ENCODE measurements at regions not wholly inside any gene's neighbourhood (a gene's known extent, or its start where the extent isn't known, plus 50 kb on each side); places are given as distances from the start of the nearest gene placed in this dataset.

- CTCF ChIA-PET = no interaction called here
- POLR2A ChIA-PET = no interaction called here
Observed at GRCh38 chr5:32859211-32859641, 148.1 kb downstream of the NPR3 start.

GRCh38 chr5:32865475-32865874, 154.4 kb downstream of the NPR3 start:
- Histone ChIP-seq H3F3A (replicated peaks; ENCODE audit: insufficient read depth) (peaks cover 7% of the 10 kb centered on the region), H2AFZ (ENCODE audit: low read depth) (no peak overlapping the region), H3K4me3 (ENCODE audit: low read depth in 2 of 2, low read length in 1 of 2) (no peak overlapping the region), H3K9me2 (no peaks in the 10 kb centered on the region), H3K4me2 (no peak overlapping the region; the same call in 1 of the 2 replicates), H3K79me2 (ENCODE audit: insufficient read depth) (no peaks in the 10 kb centered on the region), H3K9me3 (peaks cover 5% of the 10 kb centered on the region; the same call in 1 of the 2 replicates), H3K27ac (ENCODE audit: low read depth in 2 of 2, low read length in 1 of 2) (no peak overlapping the region), H3K4me1 (ENCODE audit: control insufficient read depth in 1 of 2, insufficient read depth in 2 of 2, low read depth in 1 of 2, low read length in 1 of 2) (no peaks in the 10 kb centered on the region), H3K36me3 (replicated peaks in 1 of 2; ENCODE audit: control insufficient read depth in 1 of 2, insufficient read depth in 2 of 2, low read length in 1 of 2) (peaks cover 0 to 8% of the 10 kb centered on the region in 2 experiments), H3K27me3 (ENCODE audit: insufficient read depth) (no peaks in the 10 kb centered on the region), H4K20me1 (ENCODE audit: insufficient read depth) (no peaks in the 10 kb centered on the region), H3K9ac (no peak overlapping the region)
- no peak for DNase-seq
- CTCF ChIA-PET = no interaction called here
- 4% methylated on average over 5 of the region's 5 CpGs for WGBS (ENCODE audit: low lambda C conversion rate)
- POLR2A ChIA-PET = no interaction called here
- peak; percentile 97 for TF ChIP-seq TCF12 (IDR thresholded peaks at IDR 0.05)
- TF ChIP-seq JUND (IDR thresholded peaks at IDR 0.05) = no peak
- no peak for TF ChIP-seq GATA2 (CRISPR knock-in tag; IDR thresholded peaks at IDR 0.05)
- no peak for TF ChIP-seq REST (IDR thresholded peaks at IDR 0.05; ENCODE audit: low read depth, low read length)
- TF ChIP-seq PBX3 (IDR thresholded peaks at IDR 0.05) = peak; percentile 46
- TF ChIP-seq MAX (IDR thresholded peaks at IDR 0.05; ENCODE audit: low read depth) = no peak
- TF ChIP-seq MXI1 (IDR thresholded peaks at IDR 0.05; ENCODE audit: low read depth, low read length) = no peak
- no peak for TF ChIP-seq USF2 (IDR thresholded peaks at IDR 0.05; ENCODE audit: borderline replicate concordance, low read depth, low read length)
- no peak for TF ChIP-seq ELF1 (IDR thresholded peaks at IDR 0.05)

More at GRCh38 chr5:32859211-32859641, 148.1 kb downstream of the NPR3 start:
- Histone ChIP-seq H3K4me3 (ENCODE audit: low read depth in 2 of 2, low read length in 1 of 2) (no peak overlapping the region), H3K27ac (ENCODE audit: low read depth in 2 of 2, low read length in 1 of 2) (no peak overlapping the region), H4K20me1 (ENCODE audit: insufficient read depth) (no peaks in the 10 kb centered on the region), H3F3A (replicated peaks; ENCODE audit: insufficient read depth) (peaks cover 18% of the 10 kb centered on the region), H2AFZ (ENCODE audit: low read depth) (no peak overlapping the region), H3K9me2 (no peaks in the 10 kb centered on the region), H3K9me3 (peaks cover 41% of the 10 kb centered on the region; the same call in 1 of the 2 replicates), H3K4me1 (ENCODE audit: control insufficient read depth in 1 of 2, insufficient read depth in 2 of 2, low read depth in 1 of 2, low read length in 1 of 2) (peaks cover 0 to 1% of the 10 kb centered on the region in 2 experiments; a peak in 1 of 4 replicates), H3K4me2 (no peak overlapping the region), H3K27me3 (ENCODE audit: insufficient read depth) (no peaks in the 10 kb centered on the region), H3K79me2 (ENCODE audit: insufficient read depth) (no peaks in the 10 kb centered on the region), H3K36me3 (replicated peaks in 1 of 2; ENCODE audit: control insufficient read depth in 1 of 2, insufficient read depth in 2 of 2, low read length in 1 of 2) (peaks cover 0 to 34% of the 10 kb centered on the region in 2 experiments), H3K9ac (no peak overlapping the region)
- no peak for DNase-seq
- TF ChIP-seq REST (IDR thresholded peaks at IDR 0.05; ENCODE audit: low read depth, low read length) (no peak), PBX3 (IDR thresholded peaks at IDR 0.05) (0 out of 2 replicates have a peak, but pooled peaks have one; percentile 18)
